ENCODE measurements at regions not wholly inside any gene's neighbourhood (a gene's known extent, or its start where the extent isn't known, plus 50 kb on each side); places are given as distances from the start of the nearest gene placed in this dataset.
A peak's percentile ranks its signal among the peaks of the same experiment; 100 is the strongest.

- no peak overlapping the region for H3K4me3 ChIP-seq (replicated peaks in 1 of 2; ENCODE audit: low read depth in 2 of 2, low read length in 2 of 2)
- DNase-seq (ENCODE audit: low read depth in 2 of 2) = no peak
- no peak for TF ChIP-seq CTCF (IDR thresholded peaks at IDR 0.05; ENCODE audit: low read depth, low read length)
Measured at GRCh38 chr11:109039611-109040010, 374.7 kb downstream of the DDX10 start.

GRCh38 chr11:109040303-109040702, 375.4 kb downstream of the DDX10 start:
- no peak overlapping the region for H3K4me3 ChIP-seq (replicated peaks in 1 of 2; ENCODE audit: low read depth in 2 of 2, low read length in 2 of 2)
- no peak for DNase-seq (ENCODE audit: low read depth in 2 of 2)
- peak; percentile 20 for TF ChIP-seq CTCF (IDR thresholded peaks at IDR 0.05; ENCODE audit: low read depth, low read length)

- no peak for DNase-seq (ENCODE audit: low read depth in 2 of 2)
Measured at GRCh38 chr11:109041876-109042275, 377.0 kb downstream of the DDX10 start.

GRCh38 chr11:109043315-109043714, 378.4 kb downstream of the DDX10 start:
- no peak overlapping the region for H3K4me3 ChIP-seq (replicated peaks in 1 of 2; ENCODE audit: low read depth in 2 of 2, low read length in 2 of 2)
- DNase-seq (ENCODE audit: low read depth in 2 of 2) = no peak
- no peak for TF ChIP-seq CTCF (IDR thresholded peaks at IDR 0.05; ENCODE audit: low read depth, low read length)

More at GRCh38 chr11:109041876-109042275, 377.0 kb downstream of the DDX10 start:
- no peak for TF ChIP-seq CTCF (IDR thresholded peaks at IDR 0.05; ENCODE audit: low read depth, low read length)
- H3K4me3 ChIP-seq (replicated peaks in 1 of 2; ENCODE audit: low read depth in 2 of 2, low read length in 2 of 2) = no peak overlapping the region

- no peak overlapping the region for H3K4me3 ChIP-seq (replicated peaks in 1 of 2; ENCODE audit: low read depth in 2 of 2, low read length in 2 of 2)
- DNase-seq (ENCODE audit: low read depth in 2 of 2) = no peak
- TF ChIP-seq CTCF (IDR thresholded peaks at IDR 0.05; ENCODE audit: low read depth, low read length) = no peak
Measured at GRCh38 chr11:109046284-109046992, 375.6 kb upstream of the C11orf87 start.

GRCh38 chr11:109048098-109048497, 373.9 kb upstream of the C11orf87 start:
- peak; percentile 26 to 43 for DNase-seq (ENCODE audit: low read depth in 2 of 2)
- no peak overlapping the region for H3K4me3 ChIP-seq (replicated peaks in 1 of 2; ENCODE audit: low read depth in 2 of 2, low read length in 2 of 2)
- no peak for TF ChIP-seq CTCF (IDR thresholded peaks at IDR 0.05; ENCODE audit: low read depth, low read length)

- no peak for DNase-seq (ENCODE audit: low read depth in 2 of 2)
- no peak overlapping the region for H3K4me3 ChIP-seq (replicated peaks in 1 of 2; ENCODE audit: low read depth in 2 of 2, low read length in 2 of 2)
- TF ChIP-seq CTCF (IDR thresholded peaks at IDR 0.05; ENCODE audit: low read depth, low read length) = no peak
Measured at GRCh38 chr11:109051200-109051599, 370.8 kb upstream of the C11orf87 start.

Data from cardiac fibroblast (primary cell).